ENCODE measurements at regions not wholly inside any gene's neighbourhood (a gene's known extent, or its start where the extent isn't known, plus 50 kb on each side); places are given as distances from the start of the nearest gene placed in this dataset.

- TF ChIP-seq CTCF (IDR thresholded peaks at IDR 0.05; ENCODE audit: low read depth, low read length, missing input control) (no peak), RAD21 (IDR thresholded peaks at IDR 0.05) (no peak), MAX (IDR thresholded peaks at IDR 0.05) (no peak), REST (IDR thresholded peaks at IDR 0.05) (no peak), SP1 (IDR thresholded peaks at IDR 0.05) (no peak), NR2F2 (IDR thresholded peaks at IDR 0.05) (no peak), GABPA (IDR thresholded peaks at IDR 0.05 in 1 of 2, conservative IDR thresholded peaks at IDR 0.05 in 1 of 2) (no peak), YY1 (IDR thresholded peaks at IDR 0.05) (no peak), TAF1 (conservative IDR thresholded peaks at IDR 0.05) (no peak), FOXA1 (IDR thresholded peaks at IDR 0.05) (no peak), ATF3 (IDR thresholded peaks at IDR 0.05) (no peak), EGR1 (IDR thresholded peaks at IDR 0.05; ENCODE audit: low read depth in 2 of 2) (no peak), JUND (IDR thresholded peaks at IDR 0.05) (no peak), RXRA (IDR thresholded peaks at IDR 0.05) (no peak)
These were observed 1324.0 kb downstream of the AMY1C start for GRCh38 chr1:105073660-105074059.

Measured in liver (tissue), 3 donors.